ENCODE measurements at regions not wholly inside any gene's neighbourhood (a gene's known extent, or its start where the extent isn't known, plus 50 kb on each side); places are given as distances from the start of the nearest gene placed in this dataset.

- TF ChIP-seq CTCF (IDR thresholded peaks at IDR 0.05 in 4 of 5, conservative IDR thresholded peaks at IDR 0.05 in 1 of 5) (no peak), POLR2A (IDR thresholded peaks at IDR 0.05) (no peak)
Observed at GRCh38 chr16:27650073-27650701, 100.2 kb downstream of the KATNIP start.

All from gastrocnemius medialis (tissue), 4 donors.